Bronchial epithelial cell (primary cell): ENCODE measurements at regions not wholly inside any gene's neighbourhood (a gene's known extent, or its start where the extent isn't known, plus 50 kb on each side); places are given as distances from the start of the nearest gene placed in this dataset.
"Not testable (repeated sequence)": the region's sequence is repeated elsewhere in the genome, so short reads cannot be mapped to it uniquely, and the experiment has no call there.

Experiments
- DNase-seq: peaks from one replicate; pipeline ENCODE4 v3.0.0-alpha.2; 2010; ENCODE audit warnings: low read depth
- FAIRE-seq: peaks from 2 replicates; lab custom pipeline; 2011; peaks lifted over from hg19 to GRCh38; lab: Jason Lieb, UNC
- H3K27me3 ChIP-seq: 2 replicates; pipeline ENCODE4 v1.5.1; 2011; ENCODE audit warnings: low read length; ENCODE audit not compliant: control insufficient read depth, insufficient read depth
- H3K36me3 ChIP-seq: 2 replicates; pipeline ENCODE4 v1.5.1; 2011; ENCODE audit warnings: low read length; ENCODE audit not compliant: control insufficient read depth, insufficient read depth
- H3K4me3 ChIP-seq: 2 replicates; pipeline ENCODE4 v1.5.1; 2011; ENCODE audit warnings: mild to moderate bottlenecking, low read depth, low read length, control low read depth
- TF ChIP-seq, protein P1 (sequence below): IDR thresholded peaks from 2 replicates; pipeline ENCODE4 v1.5.1; 2011; ENCODE audit warnings: mild to moderate bottlenecking, moderate library complexity, low read length, control low read depth, inconsistent platforms; ENCODE audit not compliant: insufficient read depth, severe bottlenecking

DNA sequence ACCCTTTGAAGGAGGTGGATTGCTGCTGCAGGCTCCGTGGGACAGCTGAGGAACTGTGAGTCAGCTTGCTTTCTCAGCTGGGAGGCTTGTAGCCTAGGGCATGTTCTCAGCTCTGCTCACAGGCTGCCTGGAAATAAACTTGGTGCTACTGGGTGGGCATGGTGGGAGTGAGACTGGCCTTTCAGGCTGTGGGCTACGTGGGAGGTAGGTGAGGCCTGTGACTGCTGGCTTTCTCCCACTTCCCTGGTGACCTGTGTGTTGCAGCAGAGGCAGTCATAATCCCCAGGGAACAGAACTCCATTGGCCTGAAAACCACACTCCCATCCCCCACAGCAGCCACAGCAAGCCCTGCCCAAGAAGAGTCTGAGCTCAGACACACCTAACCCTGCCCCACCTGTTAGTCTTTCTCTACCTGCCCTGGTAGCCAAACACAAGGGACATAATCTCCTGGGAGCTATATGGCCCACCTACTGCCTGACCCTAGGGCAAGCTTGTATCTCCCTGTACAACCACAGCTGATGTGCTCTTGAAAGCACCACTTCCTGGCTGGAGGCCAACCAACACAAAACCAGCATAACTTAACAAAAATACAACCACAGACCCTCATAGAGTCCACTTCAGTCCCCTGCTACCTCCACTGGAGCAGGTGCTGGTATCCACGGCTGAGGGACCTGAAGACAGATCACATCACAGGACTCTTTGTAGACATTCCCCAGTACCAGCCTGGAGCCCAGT is 236.5 kb downstream of the SQOR start:
- TF ChIP-seq, protein P1, sequence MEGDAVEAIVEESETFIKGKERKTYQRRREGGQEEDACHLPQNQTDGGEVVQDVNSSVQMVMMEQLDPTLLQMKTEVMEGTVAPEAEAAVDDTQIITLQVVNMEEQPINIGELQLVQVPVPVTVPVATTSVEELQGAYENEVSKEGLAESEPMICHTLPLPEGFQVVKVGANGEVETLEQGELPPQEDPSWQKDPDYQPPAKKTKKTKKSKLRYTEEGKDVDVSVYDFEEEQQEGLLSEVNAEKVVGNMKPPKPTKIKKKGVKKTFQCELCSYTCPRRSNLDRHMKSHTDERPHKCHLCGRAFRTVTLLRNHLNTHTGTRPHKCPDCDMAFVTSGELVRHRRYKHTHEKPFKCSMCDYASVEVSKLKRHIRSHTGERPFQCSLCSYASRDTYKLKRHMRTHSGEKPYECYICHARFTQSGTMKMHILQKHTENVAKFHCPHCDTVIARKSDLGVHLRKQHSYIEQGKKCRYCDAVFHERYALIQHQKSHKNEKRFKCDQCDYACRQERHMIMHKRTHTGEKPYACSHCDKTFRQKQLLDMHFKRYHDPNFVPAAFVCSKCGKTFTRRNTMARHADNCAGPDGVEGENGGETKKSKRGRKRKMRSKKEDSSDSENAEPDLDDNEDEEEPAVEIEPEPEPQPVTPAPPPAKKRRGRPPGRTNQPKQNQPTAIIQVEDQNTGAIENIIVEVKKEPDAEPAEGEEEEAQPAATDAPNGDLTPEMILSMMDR = peak; percentile 9
- Histone ChIP-seq H3K27me3 (no peaks in the 10 kb centered on the region), H3K36me3 (no peaks in the 10 kb centered on the region), H3K4me3 (no peak overlapping the region)
- DNase-seq = peak; percentile 79
- no peak for FAIRE-seq

DNA sequence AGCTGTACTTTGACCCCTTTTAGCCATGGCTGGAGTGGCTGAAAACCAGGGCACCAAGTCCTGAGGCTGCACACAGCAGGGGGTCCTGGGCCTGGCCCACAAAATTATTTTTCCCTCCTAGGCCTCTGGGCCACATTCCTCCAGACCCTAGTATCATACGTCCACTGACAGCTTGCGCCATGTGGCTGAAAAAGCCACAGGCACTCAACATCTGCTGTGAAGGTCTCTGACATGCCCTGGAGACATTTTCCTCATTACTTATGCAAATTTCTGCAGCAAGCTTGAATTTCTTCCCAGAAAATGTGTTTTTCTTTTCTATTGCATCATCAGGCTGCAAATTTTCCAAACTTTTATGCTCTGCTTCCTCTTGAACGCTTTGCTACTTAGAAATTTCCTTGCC is 239.0 kb downstream of the SQOR start:
- no peak for FAIRE-seq
- TF ChIP-seq, protein P1 = no peak

GRCh38 chr15:45874566-45874965 is 239.7 kb downstream of the SQOR start:
- not testable (repeated sequence) for H3K27me3 ChIP-seq, FAIRE-seq

More for the DNA sequence above, 239.0 kb downstream of the SQOR start:
- H3K27me3 ChIP-seq = no peaks in the 10 kb centered on the region
- no peak for DNase-seq
- no peaks in the 10 kb centered on the region for H3K36me3 ChIP-seq
- no peak overlapping the region for H3K4me3 ChIP-seq

GRCh38 chr15:45884289-45884688 is 249.5 kb downstream of the SQOR start:
- DNase-seq = no peak
- Histone ChIP-seq H3K27me3 (no peaks in the 10 kb centered on the region), H3K36me3 (no peaks in the 10 kb centered on the region), H3K4me3 (no peak overlapping the region)
- TF ChIP-seq, protein P1 = no peak
- FAIRE-seq = no peak

More at GRCh38 chr15:45874566-45874965, 239.7 kb downstream of the SQOR start:
- H3K36me3 ChIP-seq, H3K4me3 ChIP-seq, DNase-seq: not testable (repeated sequence)

GRCh38 chr15:45884755-45885445 is 250.1 kb downstream of the SQOR start:
- DNase-seq (no peak), FAIRE-seq (no peak)
- TF ChIP-seq, protein P1 = no peak
- H3K36me3 ChIP-seq = no peaks in the 10 kb centered on the region
- H3K4me3 ChIP-seq = no peak overlapping the region
- H3K27me3 ChIP-seq = no peaks in the 10 kb centered on the region

GRCh38 chr15:45885801-45886200 is 251.0 kb downstream of the SQOR start:
- DNase-seq = no peak
- Histone ChIP-seq H3K4me3 (no peak overlapping the region), H3K27me3 (no peaks in the 10 kb centered on the region), H3K36me3 (no peaks in the 10 kb centered on the region)
- TF ChIP-seq, protein P1 = no peak
- no peak for FAIRE-seq
